Islet precursor cell (in vitro differentiated cells): ENCODE measurements at regions not wholly inside any gene's neighbourhood (a gene's known extent, or its start where the extent isn't known, plus 50 kb on each side); places are given as distances from the start of the nearest gene placed in this dataset.
A peak's percentile ranks its signal among the peaks of the same experiment; 100 is the strongest.
"Not testable (repeated sequence)": the region's sequence is repeated elsewhere in the genome, so short reads cannot be mapped to it uniquely, and the experiment has no call there.

Experiments
- DNase-seq: peaks from one replicate; pipeline ENCODE4 v3.0.0-alpha.2; 2018

GRCh38 chr5:99104538-99105132 is 175.8 kb upstream of the CHD1 start:
- no peak for DNase-seq

DNA sequence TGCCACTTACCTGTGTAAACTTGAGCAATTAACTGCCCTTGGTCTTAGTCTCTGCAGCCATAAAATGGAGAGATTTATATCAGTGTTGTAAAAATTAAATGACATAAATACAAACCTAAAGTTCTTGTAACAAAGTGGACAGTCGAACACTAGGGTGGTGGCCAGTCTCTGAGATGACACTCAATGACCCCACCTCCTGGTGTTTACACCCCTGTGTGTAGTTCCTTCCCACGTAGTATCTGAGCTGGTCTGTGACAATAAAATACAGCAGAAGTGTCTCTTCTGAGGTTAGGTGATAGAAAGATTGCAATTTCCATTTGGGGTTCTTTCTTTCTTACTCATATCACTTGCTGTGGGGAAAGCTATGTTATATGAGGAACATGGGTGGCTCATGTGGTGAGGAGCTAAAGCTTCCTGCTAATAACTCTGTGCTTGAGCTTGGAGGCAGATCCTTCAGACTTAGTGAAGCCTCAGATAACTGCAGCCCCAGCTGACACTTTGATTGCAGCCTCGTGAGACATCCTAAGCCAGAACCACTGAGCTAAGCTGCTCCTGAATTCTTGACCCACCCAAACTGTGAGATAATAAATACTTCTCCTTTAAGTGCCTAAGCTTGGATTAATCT is 173.4 kb upstream of the CHD1 start:
- no peak for DNase-seq

- no peak for DNase-seq
These were observed 170.9 kb upstream of the CHD1 start for GRCh38 chr5:99099691-99100090.

DNA sequence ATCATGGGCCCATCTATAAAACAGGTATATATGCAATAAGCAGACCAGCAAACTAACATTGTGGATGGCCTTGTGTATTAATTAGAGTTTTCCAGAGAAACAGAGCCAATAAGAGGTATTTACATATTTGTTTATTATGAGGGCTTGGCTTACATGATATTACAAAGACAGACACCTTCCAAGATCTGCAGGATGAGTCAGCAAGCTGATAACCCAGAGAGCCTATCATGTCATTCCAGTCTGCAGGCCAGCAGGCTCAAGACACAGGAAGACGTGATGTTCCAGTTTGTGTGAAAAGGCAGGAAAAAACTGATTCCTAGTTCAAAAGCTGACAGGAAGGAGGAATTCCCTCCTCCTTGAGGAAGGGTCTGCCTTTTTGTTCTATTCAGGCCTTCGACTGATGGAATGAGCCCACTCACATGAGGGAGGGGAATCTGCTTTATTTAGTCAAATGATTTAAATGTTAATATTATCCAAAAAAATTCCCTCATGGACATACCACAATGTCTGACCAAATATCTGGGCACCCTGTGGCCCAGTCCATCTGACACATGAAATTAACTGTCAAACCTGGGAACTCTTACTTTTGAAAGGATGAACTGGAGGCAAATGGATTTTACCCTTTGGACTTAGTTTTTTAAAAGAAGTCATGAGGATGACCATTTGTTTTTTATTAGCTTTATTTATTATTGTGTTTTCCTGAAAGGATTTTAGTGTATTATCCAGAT is 161.2 kb upstream of the CHD1 start:
- DNase-seq, result no peak

GRCh38 chr5:99088309-99088708 is 159.5 kb upstream of the CHD1 start:
- DNase-seq, result no peak

DNA sequence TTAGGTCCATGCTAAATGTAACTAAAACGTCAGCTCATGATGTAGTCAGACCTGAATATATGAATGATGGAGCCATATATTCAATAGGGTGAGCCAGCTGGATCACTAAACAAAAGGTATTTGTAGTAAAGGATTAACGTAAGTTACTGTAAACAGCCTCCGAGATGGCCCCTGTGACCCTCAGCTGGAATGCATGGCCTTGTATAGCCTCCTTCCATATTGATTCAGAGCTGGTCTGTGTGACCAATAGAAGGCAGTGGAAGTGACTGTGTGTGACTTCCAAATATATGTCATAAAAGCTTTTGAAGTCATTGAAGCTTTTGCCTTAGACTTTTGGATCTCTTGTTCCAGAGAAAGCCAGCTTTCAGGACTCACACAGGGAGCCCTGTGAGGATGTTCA is 154.4 kb upstream of the CHD1 start:
- DNase-seq, result no peak

GRCh38 chr5:99081711-99082110 is 152.9 kb upstream of the CHD1 start:
- DNase-seq, result no peak

GRCh38 chr5:99076723-99077640 is 148.2 kb upstream of the CHD1 start:
- no peak for DNase-seq

DNA sequence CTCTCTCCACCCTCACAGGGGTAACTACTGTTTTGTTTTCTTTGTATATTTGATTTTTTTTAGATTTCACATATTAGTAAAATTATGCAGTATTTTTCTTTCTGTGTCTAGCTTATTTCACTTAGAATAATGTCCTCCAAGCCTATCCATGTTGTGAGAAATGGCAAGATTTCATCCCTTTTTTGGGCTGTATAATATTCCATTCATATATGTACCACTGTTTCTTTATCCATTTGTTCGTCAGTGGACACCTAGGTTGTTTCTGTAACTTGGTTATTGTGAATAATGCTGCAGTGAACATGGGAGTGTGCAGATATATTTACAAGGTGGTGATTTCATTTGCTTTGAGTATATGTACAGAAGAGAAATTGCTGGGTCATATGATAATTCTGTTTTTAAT is 144.0 kb upstream of the CHD1 start:
- DNase-seq, result no peak

- no peak for DNase-seq
These were observed 142.0 kb upstream of the CHD1 start for GRCh38 chr5:99070822-99071221.

DNA sequence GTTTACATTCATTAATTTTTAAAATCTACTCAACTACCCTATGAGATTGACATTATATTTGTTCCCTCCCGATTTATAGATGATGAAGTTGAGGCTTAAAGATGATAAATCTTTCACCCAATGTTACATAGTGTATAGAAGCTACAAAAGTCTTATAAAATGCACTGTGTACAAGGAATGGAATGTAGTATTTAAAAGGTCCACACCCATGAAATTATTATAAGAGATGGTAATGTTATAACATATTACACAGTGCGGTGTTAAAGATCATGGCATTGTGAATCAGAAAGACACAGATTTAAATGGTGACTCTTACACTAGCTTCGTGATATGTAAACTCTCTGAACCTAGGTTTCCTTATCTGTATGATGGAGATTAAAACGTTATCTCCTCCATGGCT is 141.6 kb upstream of the CHD1 start:
- DNase-seq, result no peak

DNA sequence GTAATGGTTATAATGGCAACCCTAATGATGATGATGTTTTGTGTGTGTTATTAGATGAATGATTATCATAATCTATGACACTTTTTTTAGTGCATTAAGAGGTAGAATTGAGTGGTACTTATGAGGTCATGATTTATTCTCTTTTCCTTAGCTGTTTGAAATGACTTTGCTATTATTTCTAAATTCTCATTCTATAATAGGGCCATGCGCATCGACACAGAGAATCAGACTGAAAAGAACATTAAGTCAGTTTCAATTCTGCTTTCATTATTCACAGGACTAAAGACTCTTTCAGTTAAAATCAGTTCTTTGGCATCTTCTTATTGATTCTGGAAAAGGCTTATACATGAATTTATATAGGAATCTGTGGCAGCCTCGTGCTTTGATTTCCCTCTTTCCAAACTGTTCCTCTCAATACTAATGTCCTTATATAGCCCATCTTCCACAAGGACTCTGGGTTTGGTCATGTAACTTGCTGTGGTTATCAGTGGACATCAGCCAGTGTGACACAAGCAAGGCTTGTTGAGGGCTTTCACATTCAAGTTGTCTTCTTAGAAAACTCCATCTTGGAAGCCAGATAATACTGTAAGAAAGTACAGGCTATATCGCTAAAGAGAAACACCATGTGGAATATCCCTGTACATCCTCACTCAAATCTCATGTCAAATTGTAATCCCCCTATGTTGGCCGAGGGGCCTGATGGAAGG is 140.3 kb upstream of the CHD1 start:
- DNase-seq, result no peak

GRCh38 chr5:99063737-99064136 is 134.9 kb upstream of the CHD1 start:
- no peak for DNase-seq

DNA sequence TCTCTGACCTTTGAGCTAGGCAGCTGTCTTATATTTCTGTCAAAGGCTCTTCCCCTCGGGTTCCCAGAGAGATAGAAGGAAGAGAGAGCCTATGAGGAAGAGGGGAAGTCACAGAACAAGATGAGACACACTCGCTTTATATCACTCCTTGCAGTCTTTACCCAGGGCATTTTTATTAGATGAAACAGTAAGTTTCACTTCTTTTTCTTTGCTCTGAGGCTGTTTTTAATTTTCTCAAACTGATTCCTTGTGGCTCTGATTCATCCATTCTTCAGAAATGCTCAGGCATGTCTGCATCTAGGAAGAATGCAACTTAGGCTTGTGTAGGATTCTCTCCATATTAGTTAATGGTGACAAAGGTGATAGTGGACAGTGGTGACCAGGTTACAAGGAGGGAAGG is 132.9 kb upstream of the CHD1 start:
- no peak for DNase-seq

- no peak for DNase-seq
These were observed 132.5 kb upstream of the CHD1 start for GRCh38 chr5:99061299-99061698.

GRCh38 chr5:99060306-99061261 is 131.8 kb upstream of the CHD1 start:
- DNase-seq, result peak; percentile 67

DNA sequence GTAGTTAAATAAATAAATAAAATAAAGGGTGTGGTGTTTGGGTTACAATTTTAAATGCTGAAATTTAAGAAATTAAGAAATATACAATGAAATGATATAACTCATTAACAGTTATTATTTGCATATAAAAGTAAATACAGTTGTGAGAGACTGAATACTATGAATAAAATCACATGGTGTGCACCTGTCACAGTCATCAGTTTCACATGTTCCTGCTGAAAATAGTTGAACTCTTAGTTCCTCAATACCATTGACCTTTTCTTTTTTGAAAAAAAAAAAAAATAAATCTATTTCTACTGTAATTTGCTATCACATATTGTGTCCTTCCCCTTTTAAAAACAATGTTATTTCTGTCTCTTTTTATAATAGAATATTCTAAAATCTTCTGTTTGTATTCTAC is 130.9 kb upstream of the CHD1 start:
- DNase-seq, result no peak

DNA sequence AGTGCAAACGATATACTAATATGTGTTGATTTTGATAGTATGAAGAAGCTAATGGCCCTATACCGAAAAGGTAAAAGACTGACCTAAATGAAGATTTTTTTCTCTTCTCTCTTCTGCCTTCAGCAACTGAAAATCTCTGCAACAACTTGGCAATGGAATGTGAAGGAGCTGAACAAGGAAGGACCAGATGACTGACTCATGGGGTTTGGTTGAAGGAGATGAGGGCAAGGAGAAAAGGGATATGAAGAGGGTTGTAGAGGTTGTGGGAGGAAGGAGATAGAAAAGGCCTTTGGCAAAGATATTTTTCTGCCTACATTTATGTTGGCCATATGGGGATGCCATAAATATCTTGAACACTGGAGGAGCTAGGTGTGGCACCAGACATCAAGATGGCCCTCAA is 129.7 kb upstream of the CHD1 start:
- DNase-seq, result no peak

GRCh38 chr5:99054972-99055371 is 126.2 kb upstream of the CHD1 start:
- no peak for DNase-seq

GRCh38 chr5:99045871-99046270 is 117.1 kb upstream of the CHD1 start:
- DNase-seq, result no peak

GRCh38 chr5:99043257-99043656 is 114.5 kb upstream of the CHD1 start:
- not testable (repeated sequence) for DNase-seq

- DNase-seq, result no peak
These were observed 108.9 kb upstream of the CHD1 start for GRCh38 chr5:99037668-99038067.
